ENCODE measurements at regions not wholly inside any gene's neighbourhood (a gene's known extent, or its start where the extent isn't known, plus 50 kb on each side); places are given as distances from the start of the nearest gene placed in this dataset.

DNA sequence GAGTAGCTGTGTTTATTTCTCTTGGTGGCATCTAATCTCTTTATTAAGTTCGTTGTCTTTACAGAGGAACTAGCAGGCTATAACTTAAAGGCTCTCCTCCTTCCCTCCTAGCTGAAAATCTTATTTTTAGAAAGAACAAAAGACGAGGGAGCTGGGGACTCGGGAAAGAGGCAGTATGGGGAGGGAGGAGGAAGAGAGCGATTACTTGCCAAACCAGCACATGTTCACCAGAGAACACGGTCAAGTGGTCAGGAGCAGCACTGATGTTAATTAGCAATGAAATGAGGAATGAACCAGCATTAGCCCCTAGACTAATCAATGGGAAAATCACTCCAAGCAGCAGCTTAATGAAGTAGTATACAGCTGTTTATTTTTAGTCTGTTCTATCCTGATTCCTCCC is 171.3 kb upstream of the ESRRG start:
- TF ChIP-seq, protein P1, sequence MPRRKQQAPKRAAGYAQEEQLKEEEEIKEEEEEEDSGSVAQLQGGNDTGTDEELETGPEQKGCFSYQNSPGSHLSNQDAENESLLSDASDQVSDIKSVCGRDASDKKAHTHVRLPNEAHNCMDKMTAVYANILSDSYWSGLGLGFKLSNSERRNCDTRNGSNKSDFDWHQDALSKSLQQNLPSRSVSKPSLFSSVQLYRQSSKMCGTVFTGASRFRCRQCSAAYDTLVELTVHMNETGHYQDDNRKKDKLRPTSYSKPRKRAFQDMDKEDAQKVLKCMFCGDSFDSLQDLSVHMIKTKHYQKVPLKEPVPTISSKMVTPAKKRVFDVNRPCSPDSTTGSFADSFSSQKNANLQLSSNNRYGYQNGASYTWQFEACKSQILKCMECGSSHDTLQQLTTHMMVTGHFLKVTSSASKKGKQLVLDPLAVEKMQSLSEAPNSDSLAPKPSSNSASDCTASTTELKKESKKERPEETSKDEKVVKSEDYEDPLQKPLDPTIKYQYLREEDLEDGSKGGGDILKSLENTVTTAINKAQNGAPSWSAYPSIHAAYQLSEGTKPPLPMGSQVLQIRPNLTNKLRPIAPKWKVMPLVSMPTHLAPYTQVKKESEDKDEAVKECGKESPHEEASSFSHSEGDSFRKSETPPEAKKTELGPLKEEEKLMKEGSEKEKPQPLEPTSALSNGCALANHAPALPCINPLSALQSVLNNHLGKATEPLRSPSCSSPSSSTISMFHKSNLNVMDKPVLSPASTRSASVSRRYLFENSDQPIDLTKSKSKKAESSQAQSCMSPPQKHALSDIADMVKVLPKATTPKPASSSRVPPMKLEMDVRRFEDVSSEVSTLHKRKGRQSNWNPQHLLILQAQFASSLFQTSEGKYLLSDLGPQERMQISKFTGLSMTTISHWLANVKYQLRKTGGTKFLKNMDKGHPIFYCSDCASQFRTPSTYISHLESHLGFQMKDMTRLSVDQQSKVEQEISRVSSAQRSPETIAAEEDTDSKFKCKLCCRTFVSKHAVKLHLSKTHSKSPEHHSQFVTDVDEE (CRISPR knock-in tag; IDR thresholded peaks at IDR 0.05), result no peak
- TF ChIP-seq ESRRG (CRISPR knock-in tag; IDR thresholded peaks at IDR 0.05) (no peak), ZFP30 (CRISPR knock-in tag; IDR thresholded peaks at IDR 0.05) (no peak)

Data from SK-N-SH treated with all-trans-retinoic acid at 6 μM for 48 hours (cell line).